ENCODE measurements at regions not wholly inside any gene's neighbourhood (a gene's known extent, or its start where the extent isn't known, plus 50 kb on each side); places are given as distances from the start of the nearest gene placed in this dataset.

DNA sequence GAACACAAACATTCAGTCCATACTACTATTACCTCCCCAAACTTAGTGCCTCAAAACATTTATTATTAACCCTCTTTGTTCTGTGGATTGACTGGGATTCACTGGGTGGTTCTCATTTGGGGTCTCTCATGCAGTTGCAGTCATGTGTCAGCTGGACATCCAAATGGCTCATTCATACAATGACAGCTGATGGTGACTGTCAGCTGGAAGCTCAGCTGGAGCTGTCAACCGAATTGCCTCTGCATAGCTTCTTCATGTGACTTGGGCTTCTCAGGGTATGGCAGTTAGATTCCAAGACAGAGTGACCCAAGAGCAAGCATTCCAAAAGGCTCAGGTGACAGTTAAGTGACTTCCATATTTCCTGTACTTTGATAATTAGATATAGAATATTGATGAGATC, 85.2 kb downstream of the CCDC34 start:
- no peak for TF ChIP-seq POLR2A (IDR thresholded peaks at IDR 0.05)
- TF ChIP-seq, protein P1, sequence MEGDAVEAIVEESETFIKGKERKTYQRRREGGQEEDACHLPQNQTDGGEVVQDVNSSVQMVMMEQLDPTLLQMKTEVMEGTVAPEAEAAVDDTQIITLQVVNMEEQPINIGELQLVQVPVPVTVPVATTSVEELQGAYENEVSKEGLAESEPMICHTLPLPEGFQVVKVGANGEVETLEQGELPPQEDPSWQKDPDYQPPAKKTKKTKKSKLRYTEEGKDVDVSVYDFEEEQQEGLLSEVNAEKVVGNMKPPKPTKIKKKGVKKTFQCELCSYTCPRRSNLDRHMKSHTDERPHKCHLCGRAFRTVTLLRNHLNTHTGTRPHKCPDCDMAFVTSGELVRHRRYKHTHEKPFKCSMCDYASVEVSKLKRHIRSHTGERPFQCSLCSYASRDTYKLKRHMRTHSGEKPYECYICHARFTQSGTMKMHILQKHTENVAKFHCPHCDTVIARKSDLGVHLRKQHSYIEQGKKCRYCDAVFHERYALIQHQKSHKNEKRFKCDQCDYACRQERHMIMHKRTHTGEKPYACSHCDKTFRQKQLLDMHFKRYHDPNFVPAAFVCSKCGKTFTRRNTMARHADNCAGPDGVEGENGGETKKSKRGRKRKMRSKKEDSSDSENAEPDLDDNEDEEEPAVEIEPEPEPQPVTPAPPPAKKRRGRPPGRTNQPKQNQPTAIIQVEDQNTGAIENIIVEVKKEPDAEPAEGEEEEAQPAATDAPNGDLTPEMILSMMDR (IDR thresholded peaks at IDR 0.05), result no peak

Data from transverse colon (tissue), 3 donors.